Activated T-cell treated with anti-CD3 and anti-CD28 coated beads for 24 hours (primary cell): ENCODE measurements at regions not wholly inside any gene's neighbourhood (a gene's known extent, or its start where the extent isn't known, plus 50 kb on each side); places are given as distances from the start of the nearest gene placed in this dataset.
"Not testable (repeated sequence)": the region's sequence is repeated elsewhere in the genome, so short reads cannot be mapped to it uniquely, and the experiment has no call there.

Source experiments
- DNase-seq: peaks from one replicate; pipeline ENCODE4 v3.0.0-alpha.2; 2020; ENCODE audit warnings: low read depth

DNA sequence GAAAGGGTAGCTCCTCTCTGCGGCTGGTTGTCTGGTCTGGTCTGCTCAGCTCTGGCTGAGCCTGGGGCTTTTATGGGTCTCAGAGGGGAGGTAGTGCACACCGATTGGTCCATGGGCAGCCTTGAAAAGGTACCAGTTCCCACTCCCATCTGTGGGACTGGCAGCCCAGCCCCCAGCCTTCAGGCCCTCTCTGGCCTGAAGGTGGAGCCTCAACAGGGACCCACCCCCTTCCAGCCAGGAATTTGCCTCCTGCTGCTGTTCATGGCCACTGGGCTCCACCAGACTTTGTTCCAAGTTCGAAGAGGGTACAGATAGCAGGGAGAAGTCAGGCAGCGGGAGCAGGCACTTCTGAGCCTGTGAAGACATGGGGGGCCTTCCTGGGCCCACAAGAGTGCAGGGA, 165.3 kb upstream of the SLC27A6 start:
- no peak for DNase-seq

DNA sequence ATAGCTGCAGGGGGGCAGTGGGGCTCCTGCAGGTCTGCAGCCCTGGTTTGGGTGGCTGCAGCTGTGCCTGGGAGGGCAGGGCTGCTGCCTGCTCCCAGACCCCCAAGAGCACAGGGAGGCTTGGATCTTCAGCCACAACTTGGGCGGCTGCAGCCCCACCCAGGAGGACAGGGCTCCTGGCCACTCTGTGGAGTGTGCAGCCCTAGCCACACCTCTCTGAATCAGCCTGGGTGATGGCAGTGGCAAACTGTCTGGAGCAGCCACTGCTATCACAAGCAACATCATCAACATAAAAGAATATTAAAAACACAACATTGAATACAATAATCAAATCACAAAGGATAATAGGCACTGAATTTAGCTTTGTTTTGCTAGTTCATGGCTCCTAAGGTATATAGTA, 164.9 kb upstream of the SLC27A6 start:
- DNase-seq: no peak

DNA sequence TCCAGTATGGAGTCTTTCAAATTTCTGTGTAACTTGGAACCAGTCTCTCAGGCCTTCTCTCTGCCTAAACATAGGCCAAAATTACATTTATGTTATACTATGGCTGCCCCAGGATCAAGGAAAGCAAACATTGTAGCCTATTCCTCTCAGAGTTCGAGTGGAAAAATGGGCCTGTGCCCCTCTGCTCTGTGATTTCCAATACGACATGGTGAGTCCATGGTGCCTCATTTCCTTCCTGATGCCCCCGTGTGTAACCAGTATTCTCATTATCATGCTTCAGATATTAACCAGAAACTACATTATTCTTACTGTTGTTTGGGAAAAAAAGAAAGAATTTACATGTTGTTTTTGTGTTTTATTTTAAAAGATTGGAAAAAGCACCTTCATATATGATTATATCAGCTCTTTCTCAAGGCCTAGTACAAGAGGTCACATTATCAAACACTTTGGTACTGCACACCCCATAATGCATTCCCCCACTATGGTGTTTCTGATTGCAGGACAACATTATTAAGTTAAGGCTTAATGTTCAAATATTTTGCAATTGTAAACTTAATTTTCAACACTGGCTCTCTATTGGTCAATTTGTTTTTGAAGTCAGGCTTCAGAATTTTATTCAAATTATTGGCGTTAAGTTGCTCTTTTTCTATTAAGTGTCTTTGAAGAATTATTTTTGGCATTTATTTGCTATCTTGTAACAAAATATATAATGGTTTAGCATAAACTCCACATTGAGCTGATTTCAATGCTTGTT, 151.8 kb upstream of the SLC27A6 start:
- DNase-seq: no peak

DNA sequence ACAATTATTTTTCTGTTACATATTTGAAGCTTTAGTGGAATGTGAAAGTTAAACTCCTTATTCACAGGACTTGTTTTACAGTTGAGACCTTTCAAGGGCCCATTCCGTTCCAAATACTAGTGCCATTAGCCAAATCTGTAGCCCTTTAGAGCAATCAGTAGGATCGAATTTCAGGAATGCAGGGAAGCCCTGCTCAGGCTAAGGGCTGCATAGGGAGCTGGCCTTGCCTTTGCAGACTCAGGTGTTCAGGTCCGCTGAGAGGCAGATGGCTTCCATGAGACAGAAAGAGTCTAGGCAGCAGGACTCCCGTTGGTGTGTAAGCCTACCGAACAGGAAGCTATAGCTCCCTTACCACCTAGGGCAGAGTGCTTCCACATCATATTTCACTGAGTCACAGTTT, 150.1 kb upstream of the SLC27A6 start:
- DNase-seq: no peak

DNA sequence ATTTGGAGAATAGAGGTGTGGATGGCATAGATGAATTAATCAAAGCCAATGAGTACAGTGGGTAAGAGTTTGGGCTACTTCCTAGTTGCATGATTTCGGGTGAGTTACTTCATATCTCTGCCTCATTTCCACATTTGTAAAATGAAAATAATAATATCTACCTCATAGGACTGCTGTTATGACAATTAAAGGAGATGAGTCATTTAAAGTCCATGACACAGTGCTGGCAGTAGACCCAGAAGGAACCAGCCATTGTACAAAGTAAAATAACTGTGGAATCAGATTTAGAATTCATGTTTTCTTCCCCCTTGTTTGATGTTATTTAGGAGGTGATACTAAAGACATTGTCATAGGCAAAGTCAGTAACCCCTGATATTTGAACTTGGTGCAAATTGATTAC, 139.5 kb upstream of the SLC27A6 start:
- no peak for DNase-seq

DNA sequence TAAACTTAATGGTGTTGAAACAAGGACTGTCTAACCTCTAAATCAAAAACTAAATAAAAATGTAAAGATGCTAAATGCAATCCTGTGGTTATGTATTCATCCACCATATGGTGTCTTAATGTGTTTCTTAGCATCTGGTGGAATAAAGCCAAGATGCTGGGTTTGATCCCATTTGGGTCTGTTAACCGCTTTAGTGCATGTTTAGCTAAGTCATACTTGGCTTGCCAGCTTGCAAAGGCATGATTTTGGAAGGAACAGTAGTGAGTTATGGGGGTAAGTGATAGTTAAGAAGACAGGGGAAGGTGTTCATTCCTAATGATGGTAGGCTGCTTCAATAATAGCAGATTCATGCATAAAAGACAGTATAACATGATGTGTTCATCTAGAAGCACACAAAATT, 139.0 kb upstream of the SLC27A6 start:
- DNase-seq: no peak

DNA sequence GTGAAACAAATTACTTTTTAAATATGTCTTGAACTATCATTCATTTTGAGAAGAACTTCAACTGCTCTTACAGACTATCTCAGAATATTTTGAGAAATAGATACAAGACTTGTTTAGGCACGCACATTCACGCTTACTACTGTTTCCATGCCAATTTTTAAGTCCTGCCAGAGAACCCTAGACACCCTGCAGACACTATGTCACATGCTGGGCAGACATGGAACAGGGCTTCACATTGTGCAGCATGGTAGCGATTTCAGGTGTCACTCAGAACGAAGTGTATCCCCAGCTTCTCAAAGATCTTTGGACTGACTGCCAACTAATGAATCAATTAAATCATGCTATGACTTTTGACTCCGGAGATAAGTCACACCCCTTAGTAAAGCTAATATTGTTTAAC, 128.7 kb upstream of the SLC27A6 start:
- DNase-seq: no peak

DNA sequence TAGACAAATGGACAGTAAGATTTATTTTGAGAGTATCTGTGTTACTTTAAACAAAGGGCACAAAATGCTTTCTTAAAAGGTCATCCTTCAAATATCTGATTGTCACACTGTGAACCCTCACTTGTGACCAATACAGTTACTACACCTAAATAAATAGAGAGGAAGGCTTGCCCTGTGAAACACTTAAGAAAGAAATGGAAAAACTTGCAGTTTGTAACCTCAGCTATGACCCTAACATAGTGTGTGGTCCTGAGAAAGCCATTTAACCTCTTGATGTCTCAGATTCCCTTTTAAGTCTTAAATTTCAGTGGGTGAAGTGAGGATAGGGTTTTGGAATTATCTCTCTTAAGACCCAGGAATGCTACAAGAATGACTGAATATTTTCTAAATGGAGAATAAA, 126.7 kb upstream of the SLC27A6 start:
- no peak for DNase-seq

DNA sequence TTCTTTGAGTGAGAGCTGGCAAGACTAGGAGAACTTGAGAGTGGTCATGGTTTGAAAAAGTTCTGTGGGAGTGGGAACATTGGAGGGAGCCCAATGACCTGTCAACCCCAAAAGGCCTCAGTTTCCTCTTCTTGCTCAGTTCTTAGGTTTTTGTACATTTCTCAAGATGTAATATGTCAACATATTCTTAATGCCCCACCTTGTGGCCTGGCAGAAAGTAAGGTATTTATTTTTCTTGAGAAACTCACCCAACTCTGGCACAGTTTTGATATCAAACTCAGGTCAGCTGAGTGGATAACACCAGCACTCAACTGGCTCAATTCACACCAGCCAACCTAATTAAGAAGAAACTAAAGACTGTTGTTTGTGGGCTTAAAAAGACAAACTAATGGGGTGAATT, 123.0 kb upstream of the SLC27A6 start:
- no peak for DNase-seq

DNA sequence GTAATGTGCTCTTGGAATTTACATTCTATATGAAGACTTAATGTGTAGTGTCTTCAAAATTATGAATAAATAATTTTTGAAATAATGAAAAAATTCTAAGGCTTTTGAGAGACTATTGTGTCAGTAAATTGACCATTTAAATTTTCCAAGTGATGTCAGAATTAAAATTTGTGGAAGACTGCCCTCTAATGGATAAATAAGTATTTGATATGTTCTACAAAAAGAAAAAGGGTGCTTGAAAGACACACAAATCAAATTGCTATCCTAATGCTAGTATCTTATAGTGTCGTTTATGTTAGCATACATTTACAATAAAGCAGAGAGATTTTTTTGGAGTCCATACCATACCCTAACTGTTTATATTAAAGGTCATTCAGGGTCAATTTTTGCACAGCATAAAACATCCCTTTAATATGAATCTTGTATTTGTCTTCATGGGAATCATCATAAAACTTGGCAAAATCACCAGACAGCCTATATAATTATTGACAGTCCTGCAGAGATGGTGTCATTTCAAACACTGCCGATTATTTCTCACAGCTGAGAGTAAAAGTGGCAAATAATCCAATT, 120.8 kb upstream of the SLC27A6 start:
- no peak for DNase-seq

DNA sequence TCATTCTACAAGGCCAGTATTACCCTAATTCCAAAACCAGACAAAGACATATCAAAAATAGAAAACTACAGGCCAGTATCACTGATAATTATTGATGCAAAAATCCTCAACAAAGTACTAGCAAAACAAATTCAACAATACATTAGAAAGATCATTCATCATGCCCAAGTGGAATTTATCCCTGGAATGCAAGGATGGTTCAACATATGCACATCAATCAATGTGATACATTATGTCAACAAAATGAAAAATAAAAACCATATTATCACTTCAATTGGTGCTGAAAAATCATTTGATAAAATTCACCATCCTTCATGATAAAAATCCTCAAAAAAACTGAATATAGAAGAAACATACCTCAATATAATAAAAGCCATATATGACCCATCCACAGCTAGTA, 115.2 kb upstream of the SLC27A6 start:
- no peak for DNase-seq

DNA sequence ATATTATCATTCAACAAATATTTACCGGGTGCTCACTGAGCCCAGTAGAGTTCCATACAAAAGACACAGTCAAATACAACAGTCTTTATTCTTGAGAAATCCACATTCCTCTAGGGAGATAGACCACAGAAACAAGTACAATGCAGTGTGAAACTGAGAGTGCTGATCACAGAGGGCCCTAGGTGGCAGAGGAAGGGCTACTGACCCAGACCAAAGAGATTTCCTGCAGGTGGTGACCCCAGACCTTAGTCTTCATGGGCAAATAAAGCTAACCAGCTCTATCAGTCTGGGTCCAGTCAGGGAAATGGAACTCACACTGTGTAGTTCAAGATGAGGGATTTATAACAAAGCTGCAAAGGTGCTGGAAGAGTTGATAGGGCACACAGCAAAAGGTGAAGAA, 110.4 kb upstream of the SLC27A6 start:
- DNase-seq: no peak

DNA sequence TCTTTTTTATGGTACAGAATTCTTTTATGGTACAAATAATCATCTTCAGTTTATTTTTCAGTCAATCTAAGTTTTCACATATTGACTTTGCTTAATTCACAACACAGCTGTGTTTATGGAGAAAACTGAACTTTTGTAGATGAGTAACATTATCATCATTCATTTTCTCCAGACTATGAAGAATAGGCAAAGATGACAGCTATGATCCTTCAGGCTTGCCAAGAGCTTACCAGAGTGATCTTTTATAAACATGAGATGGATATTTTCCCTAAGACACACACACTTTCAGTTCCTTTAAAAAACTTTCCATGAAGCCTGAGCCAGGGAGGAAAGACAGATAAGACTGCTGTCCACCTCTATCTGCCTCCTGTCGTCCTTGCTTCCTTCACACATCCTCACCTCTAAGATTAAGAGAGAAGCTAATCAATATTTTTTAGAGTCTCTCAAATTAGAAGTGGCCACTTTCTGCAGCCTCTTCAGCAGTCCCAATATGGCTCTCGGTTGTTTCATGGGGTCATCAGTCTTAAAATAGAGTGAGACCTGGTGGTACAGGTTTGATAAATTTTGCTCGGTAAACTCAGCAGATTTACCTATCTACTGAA, 108.1 kb upstream of the SLC27A6 start:
- no peak for DNase-seq

DNA sequence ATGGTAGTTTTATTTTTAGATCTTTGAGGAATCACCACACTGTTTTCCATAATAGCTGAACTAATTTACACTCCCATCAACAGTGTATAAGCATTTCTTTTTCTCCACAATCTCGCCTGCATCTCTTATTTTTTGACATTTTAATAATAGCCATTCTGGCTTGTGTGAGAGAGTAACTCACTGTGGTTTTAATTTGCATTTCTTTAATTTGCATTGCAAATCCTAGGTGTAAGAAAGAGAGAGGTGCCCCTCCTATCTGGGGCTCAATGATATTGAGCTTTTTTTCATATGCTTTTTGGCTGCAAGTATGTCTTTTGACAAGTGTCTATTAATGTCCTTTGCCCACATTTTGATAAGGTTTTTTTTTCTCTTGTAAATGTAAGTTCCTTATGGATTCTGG, 106.3 kb upstream of the SLC27A6 start:
- DNase-seq: no peak

DNA sequence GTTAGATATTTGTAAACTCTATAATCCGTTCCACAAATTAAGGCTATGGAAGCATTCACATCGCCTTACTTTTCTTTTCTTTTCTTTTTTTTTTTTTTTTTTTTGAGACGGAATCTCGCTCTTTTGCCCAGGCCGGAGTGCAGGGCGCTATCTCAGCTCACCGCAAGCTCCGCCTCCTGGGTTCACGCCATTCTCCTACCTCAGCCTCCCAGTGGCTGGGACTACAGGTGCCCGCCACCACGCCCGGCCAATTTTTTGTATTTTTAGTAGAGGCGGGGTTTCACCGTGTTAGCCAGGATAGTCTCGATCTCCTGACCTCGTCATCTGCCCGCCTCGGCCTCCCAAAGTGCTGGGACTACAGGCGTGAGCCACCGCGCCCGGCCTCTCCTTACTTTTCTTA, 104.1 kb upstream of the SLC27A6 start:
- not testable (repeated sequence) for DNase-seq

DNA sequence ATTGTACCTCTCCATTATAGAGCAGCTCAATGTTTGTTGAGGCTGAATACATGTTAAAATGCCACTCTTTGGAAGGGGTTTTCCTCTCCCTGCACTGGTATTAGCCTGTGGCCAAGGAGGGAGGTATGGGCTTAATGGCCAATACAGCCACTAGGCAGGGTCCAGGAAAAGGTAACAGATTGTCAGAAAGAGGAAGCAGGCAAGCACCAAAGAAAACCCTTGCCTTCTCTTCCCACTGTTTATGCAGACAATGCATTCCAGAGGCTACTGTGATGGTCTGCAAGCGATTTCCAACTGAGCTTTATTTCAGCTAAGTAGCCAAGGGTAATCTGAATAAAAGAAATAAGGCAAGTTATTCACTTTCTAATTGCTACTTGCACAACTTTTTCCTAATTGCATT, 95.3 kb upstream of the SLC27A6 start:
- no peak for DNase-seq

DNA sequence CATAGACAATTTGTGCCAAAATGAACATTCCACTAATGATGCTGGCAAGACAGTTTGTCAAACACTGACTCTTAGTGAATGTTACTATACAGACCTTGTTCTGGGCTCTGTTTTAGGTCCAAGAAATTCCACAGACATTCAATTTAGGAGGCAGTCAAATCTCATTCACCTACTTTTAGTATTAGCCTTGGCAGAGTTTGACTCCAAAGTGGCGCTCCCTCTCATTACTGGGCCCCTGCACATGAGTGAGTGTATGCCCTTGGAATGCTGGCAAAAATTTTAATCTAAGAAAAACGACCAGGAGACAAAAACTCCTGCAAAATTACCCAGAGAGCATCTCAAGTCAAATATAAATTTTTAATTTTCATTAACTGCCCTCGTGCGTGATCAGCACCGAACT, 94.9 kb upstream of the SLC27A6 start:
- DNase-seq: no peak

DNA sequence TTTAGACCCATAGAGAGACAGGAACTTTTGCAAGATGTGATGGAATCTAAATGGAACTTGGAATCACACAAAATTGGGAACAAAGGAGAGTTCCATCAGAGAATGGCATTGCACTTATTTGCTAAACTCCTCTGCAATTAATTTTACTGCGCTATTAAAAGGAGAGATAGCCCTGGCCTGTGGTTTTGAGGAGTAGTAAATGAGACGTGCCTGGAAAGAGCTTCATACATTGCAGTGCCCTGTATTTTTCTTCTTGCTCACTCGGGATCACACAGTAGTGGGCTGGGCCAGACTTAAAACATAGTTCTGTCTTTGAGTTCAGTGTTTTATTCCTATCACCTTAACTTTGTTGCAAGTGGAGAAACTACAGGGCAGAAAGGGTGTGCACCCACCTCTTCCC, 94.4 kb upstream of the SLC27A6 start:
- no peak for DNase-seq

DNA sequence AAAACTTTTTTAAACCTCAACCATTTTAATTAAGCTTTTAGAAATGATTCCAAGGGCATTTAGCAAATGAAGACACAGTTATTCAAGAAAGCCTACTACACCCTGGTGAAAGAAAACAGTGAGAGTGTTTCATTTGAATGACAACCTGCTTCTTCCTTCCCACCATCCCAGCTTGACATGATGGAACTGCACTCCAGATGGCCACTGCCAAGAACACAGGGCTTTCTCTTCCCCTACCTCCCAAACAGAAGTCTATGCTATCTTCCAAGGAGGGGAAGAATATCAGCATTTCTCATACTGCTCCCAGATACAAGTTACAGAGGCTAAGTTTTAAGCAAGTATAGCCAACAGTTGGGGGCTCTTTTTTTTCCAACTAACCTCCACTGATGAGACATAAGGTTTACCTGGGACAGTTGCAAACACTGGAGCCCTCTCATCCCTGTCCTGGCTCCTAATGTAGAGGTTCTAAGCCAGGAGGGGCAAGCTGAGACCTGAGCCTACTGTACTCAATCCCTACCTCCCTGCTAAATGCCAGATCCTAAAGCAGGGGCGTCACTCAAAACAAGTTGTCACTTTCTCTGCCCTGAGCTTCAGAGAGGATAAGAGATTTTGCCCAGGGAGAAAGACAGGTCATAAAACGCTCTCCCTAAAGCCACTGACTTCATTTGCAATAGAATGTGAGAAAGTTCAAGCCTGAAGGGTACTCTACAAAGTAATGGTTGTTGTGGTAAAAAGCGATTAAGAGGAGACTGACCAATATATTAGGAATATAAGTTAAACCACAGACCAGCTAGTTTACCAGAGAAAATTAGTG, 88.5 kb upstream of the SLC27A6 start:
- no peak for DNase-seq

DNA sequence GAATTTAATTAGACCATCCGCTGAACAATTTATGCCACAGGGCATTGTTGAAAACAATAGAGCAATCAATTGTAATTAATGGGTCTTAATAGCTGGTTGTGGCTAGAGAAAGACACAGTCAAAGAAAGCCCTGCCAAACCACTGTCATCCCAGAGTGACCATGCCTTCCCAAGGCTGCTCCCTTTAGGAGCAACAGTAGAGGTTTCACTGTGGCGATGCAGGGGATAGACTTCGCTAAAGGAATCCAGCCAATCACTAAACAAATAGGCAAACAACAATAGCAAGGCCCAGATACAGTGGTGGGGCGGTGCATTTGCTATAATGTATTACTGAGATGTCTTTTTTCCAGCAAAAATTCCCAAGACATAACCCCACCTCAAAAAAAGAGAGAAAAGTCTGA, 87.8 kb upstream of the SLC27A6 start:
- no peak for DNase-seq

DNA sequence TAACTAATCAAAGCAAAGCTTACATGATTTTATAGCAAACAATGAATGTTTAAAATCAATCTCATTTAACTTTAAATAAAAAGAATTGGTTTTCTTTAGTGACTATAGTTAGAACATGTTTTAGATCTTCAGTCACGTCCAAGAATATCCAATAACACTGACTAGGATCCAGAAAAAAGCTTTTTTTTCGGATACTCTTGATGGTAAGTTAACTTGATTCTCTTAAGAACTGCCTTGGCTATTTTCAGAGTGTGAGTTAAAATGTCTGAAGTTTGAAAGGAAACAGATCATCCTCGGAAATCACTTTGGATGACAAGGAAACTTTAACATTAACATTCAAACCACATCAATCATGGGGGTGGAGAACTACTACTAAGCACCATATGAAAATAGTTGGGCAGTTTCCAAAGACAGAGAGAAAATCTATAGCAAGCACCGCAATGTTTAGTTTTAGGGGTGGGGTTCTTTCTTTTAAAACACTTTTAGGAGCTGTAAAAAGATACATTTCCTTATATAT, 83.7 kb upstream of the SLC27A6 start:
- DNase-seq: no peak

DNA sequence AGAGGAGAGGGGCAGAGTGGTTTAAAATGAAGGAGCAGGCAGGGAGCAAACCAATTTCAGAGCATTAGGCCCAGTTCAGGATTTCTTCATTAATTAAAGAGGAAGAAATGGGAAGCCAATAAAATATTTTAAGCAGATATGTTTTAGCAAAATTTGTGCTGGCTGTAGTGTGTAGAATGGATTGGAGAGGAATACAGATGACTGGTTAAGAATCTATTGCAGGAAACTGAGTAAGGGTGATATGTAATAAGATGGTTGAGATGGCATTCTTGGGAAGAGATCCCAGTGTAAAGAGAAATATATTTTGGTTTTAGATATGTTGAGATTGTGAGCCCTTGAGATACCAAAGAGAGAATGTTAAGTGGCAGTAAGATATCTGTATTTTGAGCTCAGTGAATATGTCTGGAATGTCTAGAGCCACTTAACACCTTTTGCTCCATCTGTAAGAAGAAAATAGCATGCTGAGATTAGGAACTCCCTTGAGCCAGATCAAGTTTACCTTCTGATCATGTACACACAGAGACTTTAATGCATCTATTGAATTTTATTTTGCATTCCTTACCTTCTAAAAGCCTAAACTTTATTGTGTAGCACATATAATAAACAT, 79.5 kb upstream of the SLC27A6 start:
- DNase-seq: no peak
